Spleen (tissue), 7 donors: ENCODE measurements at regions not wholly inside any gene's neighbourhood (a gene's known extent, or its start where the extent isn't known, plus 50 kb on each side); places are given as distances from the start of the nearest gene placed in this dataset.

Experiments used
- POLR2A ChIP-seq, 3 donors: fragments of 450-650 bp; IDR thresholded peaks; one replicate each; pipeline ENCODE4 v1.5.1; 2017; ENCODE audit warnings: antibody characterized with exemption in 3 of 3, mild to moderate bottlenecking in 1 of 3
- POLR2AphosphoS5 ChIP-seq, 3 donors: sonication (generic); formaldehyde crosslinking; IDR thresholded peaks; one replicate each; pipeline ENCODE4 v1.5.1; 2017; ENCODE audit warnings: antibody characterized with exemption in 3 of 3
- TF ChIP-seq, protein P1 (sequence below), 11 experiments: fragments of 200-600 bp in 7 of 11; fragments of 450-650 bp in 4 of 11; sonication (generic) in 4 of 11; IDR thresholded peaks in 8 of 11; conservative IDR thresholded peaks in 3 of 11; 1 replicate in 7 of 11; 2 replicates in 4 of 11; pipeline versions ENCODE4 v1.4.0 to v1.8.0; 2016 to 2021; ENCODE audit warnings: antibody characterized with exemption in 11 of 11, inconsistent platforms in 4 of 11, mild to moderate bottlenecking in 1 of 11
- donor health status: DM: no; HTN: no; CAD: no; lungs with moderate emphysema.
- donor health status: DM: no; HTN: no; CAD: no.
- donor health status: DM: no; HTN: no; CAD: no.

DNA sequence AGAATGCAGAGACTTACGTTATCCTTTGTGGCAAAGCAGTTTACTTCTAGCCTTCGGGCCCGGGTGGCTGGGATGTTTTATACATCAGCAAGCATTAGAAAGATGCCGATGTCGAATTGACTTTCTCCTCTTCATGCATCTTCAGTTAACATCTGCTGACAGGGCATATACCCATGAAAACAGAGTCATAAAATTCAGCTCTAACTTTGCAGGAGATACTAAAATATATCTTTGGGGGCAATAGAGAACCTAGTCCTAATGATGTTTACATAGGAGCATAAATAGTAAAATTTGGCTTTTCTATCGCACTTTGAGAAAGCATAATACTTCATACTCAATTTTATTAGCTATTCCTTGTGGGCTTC, 247.9 kb downstream of the PRELID2 start:
- TF ChIP-seq, protein P1, sequence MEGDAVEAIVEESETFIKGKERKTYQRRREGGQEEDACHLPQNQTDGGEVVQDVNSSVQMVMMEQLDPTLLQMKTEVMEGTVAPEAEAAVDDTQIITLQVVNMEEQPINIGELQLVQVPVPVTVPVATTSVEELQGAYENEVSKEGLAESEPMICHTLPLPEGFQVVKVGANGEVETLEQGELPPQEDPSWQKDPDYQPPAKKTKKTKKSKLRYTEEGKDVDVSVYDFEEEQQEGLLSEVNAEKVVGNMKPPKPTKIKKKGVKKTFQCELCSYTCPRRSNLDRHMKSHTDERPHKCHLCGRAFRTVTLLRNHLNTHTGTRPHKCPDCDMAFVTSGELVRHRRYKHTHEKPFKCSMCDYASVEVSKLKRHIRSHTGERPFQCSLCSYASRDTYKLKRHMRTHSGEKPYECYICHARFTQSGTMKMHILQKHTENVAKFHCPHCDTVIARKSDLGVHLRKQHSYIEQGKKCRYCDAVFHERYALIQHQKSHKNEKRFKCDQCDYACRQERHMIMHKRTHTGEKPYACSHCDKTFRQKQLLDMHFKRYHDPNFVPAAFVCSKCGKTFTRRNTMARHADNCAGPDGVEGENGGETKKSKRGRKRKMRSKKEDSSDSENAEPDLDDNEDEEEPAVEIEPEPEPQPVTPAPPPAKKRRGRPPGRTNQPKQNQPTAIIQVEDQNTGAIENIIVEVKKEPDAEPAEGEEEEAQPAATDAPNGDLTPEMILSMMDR (IDR thresholded peaks at IDR 0.05 in 8 of 11, conservative IDR thresholded peaks at IDR 0.05 in 3 of 11): no peak
- TF ChIP-seq POLR2A (IDR thresholded peaks at IDR 0.05) (no peak), POLR2AphosphoS5 (IDR thresholded peaks at IDR 0.05) (no peak)
